GM10266 (cell line): ENCODE measurements at regions not wholly inside any gene's neighbourhood (a gene's known extent, or its start where the extent isn't known, plus 50 kb on each side); places are given as distances from the start of the nearest gene placed in this dataset.

ENCODE experiments used
- DNase-seq: peaks from one replicate; pipeline ENCODE4 v3.0.0; 2012; ENCODE audit errors: extremely low spot score
- TF ChIP-seq, protein P1 (sequence below): IDR thresholded peaks from 2 replicates; pipeline ENCODE4 v1.5.1; 2012; ENCODE audit warnings: mild to moderate bottlenecking, low read depth; ENCODE audit not compliant: control insufficient read depth, insufficient read depth; ENCODE audit errors: missing control alignments

DNA sequence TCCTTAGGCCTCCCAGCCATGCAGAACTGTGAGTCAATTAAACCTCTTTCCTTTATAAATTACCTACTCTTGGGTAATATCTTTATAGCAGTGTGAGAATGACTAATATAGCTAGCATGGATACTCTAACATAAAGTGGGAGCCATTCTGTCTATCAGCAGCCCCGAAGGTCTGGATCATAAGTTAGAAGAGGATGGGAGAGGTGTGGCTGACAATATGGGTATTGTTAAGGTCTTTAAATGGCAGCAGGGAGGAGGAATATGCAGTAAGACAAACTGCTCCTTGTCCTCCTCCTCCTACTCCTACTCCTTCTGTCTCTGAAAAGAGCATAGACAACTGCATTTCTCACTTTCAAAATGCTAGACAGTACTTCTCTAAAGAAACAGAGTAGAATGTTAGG lies 214.0 kb upstream of the C1orf87 start:
- TF ChIP-seq, protein P1, sequence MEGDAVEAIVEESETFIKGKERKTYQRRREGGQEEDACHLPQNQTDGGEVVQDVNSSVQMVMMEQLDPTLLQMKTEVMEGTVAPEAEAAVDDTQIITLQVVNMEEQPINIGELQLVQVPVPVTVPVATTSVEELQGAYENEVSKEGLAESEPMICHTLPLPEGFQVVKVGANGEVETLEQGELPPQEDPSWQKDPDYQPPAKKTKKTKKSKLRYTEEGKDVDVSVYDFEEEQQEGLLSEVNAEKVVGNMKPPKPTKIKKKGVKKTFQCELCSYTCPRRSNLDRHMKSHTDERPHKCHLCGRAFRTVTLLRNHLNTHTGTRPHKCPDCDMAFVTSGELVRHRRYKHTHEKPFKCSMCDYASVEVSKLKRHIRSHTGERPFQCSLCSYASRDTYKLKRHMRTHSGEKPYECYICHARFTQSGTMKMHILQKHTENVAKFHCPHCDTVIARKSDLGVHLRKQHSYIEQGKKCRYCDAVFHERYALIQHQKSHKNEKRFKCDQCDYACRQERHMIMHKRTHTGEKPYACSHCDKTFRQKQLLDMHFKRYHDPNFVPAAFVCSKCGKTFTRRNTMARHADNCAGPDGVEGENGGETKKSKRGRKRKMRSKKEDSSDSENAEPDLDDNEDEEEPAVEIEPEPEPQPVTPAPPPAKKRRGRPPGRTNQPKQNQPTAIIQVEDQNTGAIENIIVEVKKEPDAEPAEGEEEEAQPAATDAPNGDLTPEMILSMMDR, result no peak
- DNase-seq, result no peak

DNA sequence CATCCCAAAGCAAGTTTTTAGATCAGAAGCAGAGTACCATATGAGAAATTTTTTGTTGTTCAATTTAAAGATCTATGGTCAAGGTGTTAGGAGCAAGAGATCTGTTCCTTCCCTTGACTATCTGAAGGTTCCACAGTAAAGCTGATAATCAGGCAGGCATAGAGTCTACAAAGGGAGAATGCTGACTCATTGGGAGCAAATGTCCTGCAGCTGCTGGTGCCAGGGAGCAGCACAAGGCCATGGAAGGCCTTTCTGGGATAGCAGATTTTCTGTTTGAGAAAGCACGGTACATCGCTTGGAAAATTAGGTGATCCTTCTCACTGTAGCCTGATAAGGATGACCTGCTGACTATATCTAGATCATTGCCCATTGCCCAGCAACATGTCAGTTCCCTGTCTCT lies 210.1 kb upstream of the C1orf87 start:
- no peak for DNase-seq
- TF ChIP-seq, protein P1, result no peak

DNA sequence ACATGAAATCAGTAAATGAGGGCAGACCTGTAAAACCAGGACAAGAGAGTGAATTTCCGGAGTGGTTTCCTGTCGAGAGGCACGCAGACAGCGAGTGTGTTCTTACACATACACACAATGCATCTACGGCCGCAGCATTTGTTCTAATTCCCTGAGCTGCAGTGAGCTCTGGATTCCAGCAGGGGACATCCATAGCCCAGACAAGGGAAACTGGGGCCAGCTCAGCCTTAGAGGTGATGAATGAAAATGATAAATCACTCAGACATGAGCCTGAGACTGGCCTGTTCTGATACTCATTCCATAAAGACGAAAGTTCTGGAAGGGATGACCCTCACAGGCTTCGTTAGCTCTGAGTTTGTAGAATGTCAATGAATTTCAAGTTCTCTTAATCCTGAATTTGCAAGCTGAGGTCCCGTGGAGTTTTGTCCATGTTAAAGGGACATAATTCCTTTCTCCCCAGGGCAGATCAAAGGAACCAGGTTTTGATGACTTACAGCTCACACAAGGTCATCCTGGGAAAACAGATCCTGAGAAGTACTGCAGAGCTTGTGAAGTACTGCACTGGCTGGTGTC lies 207.9 kb upstream of the C1orf87 start:
- TF ChIP-seq, protein P1, result peak; percentile 61
- DNase-seq, result peak; percentile 34

- TF ChIP-seq, protein P1, result no peak
- no peak for DNase-seq
Observed at GRCh38 chr1:60280819-60281218, 207.2 kb upstream of the C1orf87 start.

- TF ChIP-seq, protein P1, result no peak
- no peak for DNase-seq
Observed at GRCh38 chr1:60280256-60280655, 206.7 kb upstream of the C1orf87 start.

- TF ChIP-seq, protein P1, result no peak
- DNase-seq, result no peak
Observed at GRCh38 chr1:60279798-60280197, 206.2 kb upstream of the C1orf87 start.

DNA sequence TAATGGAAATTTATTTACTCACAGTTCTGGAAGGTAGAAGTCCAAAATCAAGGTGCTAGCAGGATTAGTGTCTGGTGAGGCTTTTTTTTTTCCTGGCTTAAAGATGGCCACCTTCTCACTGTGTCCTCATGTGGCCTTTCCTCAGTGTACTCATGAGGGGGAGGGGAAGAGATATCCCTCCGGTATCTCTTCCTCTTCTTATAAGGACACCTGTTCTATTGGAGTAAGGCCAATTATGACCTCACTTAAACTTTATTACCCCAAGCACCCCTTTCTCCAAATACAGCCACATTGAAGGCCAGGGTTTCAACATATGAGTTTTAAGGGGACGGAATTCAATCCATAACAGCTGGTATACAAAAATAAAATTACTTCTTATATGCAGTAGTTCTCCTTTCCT lies 203.7 kb upstream of the C1orf87 start:
- no peak for DNase-seq
- TF ChIP-seq, protein P1, result no peak
